GM19328 (cell line): ENCODE measurements at regions not wholly inside any gene's neighbourhood (a gene's known extent, or its start where the extent isn't known, plus 50 kb on each side); places are given as distances from the start of the nearest gene placed in this dataset.
"Not testable (repeated sequence)": the region's sequence is repeated elsewhere in the genome, so short reads cannot be mapped to it uniquely, and the experiment has no call there.

ENCODE experiments used
- ATAC-seq: cut with Tn5 transposase; IDR thresholded peaks from one replicate; pipeline ENCODE4 v1.9.1; 2021; ENCODE audit warnings: mild to moderate bottlenecking, moderate library complexity; ENCODE audit not compliant: unreplicated experiment

DNA sequence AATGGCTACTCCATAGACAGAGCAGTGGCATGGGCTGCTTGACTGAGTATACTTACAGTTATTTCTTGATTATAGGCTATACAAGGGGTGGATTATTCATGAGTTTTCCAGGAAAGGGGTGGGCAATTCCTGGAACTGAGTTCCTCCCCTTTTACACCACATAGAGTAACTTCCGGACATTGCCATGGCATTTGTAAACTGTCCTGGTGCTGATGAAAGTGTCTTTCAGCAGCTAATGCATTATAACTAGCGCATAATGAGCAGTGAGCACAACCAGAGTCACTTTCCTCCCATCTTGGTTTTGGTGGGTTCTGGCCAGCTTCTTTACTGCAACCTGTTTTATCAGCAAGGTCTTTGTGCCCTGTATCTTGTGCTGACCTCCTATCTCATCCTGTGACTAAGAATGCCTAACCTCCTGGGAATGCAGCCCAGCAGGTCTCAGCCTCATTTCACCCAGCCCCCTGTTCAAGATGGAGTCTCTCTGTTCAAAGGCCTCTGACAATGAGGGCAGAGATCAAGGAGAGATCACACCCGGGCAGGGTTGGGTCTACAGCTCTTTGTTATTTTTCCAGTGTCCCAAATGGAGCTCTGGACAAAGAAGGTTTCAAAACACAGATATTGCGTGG lies 468.4 kb upstream of the PRKX start:
- ATAC-seq, result no peak

DNA sequence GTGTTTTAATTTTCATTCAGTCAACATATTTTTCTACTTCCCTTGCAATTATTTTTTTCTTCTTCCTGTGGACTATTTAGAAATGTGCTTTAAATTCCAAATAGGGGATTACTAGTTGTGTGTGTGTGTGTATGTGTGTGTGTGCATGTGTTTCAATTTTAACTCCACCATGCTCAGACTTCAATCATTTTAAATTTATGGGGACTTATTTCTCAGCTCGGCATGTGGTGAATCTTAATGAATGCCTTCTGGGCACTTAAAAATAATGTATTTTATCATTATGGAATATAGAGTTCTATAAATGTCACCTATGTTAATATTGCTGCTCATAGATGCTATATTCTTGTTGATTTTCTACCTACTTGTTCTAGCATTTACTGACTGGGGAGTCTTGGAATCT lies 465.6 kb upstream of the PRKX start:
- no peak for ATAC-seq

DNA sequence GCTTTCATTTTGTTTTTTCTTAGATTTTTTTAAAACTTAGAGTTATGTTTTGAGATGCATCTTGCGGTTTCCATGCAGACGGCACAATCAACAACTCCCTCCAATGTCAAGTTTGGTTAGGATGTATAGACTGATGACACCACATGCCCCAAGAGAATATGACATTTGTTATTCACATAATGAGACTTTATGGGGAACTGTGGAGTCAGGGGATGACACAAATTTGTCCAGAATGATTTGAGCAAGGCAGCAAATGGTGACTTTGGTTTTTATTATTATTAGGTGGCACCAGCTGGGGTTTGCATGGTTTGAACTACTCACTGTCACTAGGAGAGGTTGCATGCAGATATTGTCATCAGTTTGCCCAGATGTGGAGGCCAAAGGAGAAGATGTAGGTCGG lies 461.8 kb upstream of the PRKX start:
- ATAC-seq, result no peak

DNA sequence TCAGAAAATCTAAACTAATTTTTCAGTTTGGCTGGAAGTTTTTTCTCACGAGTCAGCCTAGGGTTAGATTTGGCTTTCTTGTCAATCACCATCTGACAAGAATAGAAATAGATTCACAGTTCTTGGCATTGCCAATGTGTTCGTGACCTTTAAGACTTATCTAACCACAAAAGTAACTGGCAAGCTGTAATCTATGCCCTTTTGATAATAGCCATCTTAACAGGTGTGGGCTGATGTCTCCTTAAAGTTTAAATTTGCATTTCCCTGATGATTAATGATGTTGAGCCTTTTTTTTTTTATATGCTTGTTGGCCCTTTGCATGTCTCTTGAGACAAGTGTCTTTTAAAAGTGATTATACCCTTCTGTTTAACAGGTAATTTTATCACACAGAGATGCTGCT lies 460.3 kb upstream of the PRKX start:
- ATAC-seq, result no peak

DNA sequence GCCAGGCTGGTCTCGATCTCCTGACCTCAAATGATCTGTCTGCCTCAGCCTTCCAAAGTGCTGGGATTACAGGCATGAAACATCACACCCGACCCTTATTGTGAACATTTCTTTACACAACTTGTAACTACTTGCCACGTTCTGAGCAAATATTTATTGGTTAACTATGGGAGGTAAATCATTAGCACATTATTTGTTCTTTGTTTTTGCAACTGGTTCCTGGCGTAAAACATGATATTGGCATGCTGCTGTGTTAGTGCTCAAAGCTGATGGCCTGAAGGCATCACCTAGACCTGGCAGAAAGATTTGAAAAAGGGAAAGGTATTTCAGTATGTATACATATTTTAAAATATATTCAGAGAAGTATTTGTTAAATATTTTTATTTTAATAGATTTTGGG lies 438.3 kb upstream of the PRKX start:
- no peak for ATAC-seq

DNA sequence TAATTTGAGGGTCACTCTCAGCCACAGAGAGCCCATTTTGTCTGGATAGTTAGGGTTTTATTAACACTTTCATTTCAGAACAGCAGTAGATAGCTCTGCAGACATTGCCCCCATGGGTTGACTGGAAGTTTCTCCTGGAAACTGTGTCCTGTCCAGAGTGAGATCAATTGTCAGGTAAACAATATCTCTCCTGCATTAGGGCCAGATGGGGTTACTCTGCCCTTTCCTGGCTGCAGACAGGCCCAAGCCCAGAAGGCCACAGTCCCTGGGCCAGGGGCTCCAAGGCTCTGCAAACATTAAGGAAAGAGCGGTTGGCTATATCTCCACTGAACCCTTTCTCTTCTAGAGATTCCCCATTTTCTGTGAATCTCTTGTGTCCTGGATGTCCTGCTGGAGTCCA lies 436.8 kb upstream of the PRKX start:
- ATAC-seq, result no peak

DNA sequence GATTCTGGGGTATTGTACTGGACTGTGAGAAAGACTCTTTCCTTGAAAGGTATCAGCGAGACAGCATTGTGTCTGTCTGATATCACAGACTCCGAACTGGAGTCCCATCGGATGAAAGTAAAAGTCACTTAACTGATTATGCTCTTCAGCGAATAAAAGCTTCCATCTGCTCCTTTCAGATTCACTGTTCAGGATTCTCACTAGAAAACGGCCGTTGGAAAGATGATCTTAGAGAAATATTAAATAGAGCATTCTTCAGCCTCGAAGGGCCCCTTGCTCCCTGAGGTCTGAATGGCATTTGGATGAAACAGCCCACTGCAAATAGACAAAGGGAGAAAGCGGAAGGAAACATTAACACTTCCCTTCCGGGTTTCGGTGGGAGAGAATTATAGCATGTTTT lies 416.2 kb upstream of the PRKX start:
- ATAC-seq, result no peak

DNA sequence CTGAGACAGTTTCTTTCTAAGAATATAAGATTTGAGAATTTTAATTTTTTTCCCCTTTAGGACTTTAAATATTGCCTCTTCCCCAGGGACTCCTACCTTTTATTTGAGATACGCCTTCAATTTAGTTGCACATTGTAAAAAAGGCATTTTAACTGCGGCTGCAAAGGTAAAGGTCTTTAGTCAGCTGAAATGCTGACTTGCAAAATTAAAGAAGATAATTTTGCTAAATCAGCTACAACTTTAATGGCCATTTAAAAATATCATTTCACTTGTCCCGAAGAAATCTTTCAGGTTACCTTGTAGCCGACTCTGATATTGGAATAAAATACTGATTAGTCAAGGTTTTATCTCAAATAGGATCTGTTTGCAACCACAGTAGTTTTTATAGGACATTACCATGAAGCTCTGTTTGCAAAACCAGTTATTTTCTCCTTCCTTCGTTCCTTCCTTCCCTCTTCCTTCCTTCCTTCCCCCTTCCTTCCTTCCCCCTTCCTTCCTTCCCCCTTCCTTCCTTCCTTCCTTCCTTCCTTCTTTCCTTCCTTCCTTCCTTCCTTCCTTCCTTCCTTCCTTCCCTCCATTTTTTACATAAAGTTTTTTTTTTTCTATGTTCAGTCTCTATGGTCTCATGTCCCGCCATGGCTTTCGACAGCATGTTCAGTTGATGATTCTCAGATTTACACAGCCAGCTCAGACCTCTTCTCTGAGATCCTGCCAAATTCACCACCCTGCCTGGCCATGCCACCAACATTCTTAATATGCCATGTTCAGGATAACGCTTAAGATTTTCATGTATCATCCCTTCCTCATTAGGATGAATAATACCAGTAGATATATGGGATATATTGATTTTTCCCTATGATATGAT lies 405.4 kb upstream of the PRKX start:
- no peak for ATAC-seq

DNA sequence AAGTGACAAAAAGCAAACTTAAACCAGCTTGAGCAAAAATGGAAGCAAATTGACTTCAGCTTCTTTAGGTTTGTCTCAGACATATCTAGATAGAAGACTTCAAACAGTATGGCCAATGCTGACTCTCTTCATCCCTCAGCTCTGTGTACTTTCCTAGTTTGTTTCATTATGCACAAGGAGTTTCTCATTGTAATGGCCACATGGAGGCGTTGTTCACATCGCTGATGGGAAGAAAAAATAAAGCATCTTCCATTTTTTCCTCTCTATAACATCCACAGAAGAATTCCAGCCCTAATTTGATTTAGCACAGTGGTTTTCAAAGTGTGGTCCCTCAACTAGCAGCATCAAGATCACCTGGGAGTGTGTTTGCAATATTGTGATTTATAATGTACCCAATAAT lies 397.5 kb upstream of the PRKX start:
- no peak for ATAC-seq

DNA sequence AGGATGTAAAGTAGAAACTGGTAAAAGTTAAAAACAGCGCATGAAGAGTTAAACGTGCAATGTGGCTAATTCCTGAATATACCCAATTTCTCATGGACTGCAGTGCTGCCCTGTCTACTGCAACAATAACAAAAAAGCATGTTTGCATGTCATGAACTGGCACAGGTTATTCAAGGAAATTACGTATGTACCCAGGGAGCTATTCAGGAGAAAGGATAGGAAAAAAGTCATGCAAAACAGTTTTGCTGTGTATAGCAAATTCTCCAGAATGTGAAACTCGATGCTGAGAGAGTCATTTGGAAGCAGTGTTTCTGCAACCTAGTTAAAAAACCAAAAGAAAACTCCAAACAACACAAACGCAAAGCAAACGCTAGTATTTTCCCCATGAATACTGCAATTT lies 381.5 kb upstream of the PRKX start:
- no peak for ATAC-seq

DNA sequence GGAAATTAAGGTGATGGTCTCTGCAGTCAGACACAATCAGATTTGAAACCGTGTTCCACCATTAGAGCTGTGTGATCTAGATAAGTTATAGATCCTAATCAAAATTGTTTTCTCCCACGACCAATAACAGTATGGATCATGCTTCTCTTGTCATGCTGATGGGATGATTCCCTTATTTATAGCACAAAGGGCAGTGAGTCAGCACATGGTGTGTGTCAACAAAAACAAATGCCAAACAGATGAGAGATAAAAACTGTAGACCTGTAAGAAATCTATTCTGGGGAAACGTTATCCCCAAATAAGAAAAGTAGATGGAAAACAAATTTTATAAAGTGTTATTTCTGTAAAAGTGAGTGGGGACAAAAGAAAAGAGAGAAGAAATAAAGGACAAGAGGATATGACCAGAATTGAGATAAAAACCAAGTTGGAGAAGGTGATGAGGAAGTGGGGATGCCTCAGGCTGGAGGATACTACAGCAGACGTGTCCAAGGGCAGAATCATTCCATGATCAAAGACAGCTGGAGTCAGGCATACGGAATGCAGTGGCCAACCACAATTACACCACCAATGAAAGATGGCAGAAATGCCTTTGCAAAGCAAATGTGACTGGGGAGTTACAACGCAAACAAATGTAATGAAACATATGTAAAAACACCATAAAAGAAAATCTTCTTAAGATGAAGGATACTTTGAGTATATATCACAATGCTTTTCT lies 377.8 kb upstream of the PRKX start:
- no peak for ATAC-seq

DNA sequence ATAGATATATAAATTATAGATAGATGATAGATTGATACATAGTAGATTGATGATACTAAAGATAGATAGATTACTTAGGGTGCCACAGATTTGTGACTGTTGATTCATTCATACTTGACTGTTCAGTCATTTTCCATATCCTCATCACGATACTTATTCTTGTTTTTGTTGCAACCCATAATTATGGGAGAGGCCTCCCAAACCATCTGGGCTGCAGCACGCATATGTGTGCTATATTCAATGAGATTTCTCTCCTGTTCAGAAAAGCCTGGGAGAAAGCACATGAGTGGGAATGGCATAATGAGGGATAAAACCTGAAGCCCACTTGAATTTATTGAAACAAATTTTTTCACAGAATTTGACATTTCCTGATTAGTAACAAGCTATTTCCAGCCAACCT lies 346.4 kb upstream of the PRKX start:
- ATAC-seq, result no peak

DNA sequence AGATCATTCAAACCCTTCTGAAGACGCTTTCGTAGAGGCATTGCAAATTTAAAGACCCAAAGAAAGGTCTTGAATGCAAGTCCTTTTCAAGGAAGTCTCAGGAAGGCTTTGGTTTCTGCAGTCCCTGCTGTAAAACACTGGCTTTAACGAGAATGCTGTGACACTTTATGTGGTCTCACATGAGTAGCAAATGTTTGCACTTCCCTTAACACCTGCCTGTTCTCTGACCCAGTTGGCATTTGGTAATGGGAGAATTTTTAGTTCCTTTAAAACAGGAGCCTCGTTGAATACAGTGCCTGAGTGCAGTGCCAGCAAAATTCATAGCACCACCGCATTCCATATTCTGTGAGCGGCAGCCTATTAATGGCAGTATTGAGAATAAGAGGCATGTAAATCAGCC lies 330.5 kb upstream of the PRKX start:
- no peak for ATAC-seq

DNA sequence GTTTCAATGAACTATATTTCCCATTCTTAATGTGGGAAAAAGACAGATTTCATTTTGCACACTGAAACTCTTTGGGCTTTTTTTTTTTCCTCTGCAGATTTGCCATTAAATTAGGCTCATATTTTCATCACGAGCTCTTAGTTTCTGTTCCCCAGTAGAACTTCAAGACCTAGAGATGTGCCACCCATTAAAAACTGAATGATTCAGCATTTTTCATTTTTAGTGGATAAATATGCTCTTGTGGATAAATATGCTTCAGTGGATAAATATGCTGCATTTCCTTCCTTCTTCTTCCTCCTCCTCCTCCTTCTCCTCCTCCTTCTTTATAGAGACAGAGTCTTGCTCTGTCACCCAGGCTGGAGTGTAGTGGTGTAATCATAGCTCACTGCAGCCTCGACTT lies 322.4 kb upstream of the PRKX start:
- ATAC-seq, result no peak

DNA sequence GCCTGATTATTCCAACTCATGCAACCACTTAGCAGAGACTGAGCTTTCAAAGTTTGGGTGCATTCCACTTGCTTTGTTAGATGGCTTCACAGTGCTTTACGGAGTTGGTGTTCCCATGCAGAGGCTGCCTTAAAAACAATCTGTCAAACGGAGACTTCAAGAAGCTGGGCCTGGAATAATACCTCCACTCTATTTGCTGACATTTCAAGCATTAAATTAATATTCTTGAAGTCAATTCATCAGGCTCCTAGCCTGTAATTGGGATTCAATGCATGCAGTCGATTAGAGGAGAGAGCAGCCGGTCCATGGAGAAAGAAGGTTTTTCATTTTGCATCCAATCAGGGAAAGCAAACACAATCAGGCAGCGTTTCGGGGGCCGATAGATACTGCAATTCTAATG lies 314.7 kb upstream of the PRKX start:
- ATAC-seq, result no peak

DNA sequence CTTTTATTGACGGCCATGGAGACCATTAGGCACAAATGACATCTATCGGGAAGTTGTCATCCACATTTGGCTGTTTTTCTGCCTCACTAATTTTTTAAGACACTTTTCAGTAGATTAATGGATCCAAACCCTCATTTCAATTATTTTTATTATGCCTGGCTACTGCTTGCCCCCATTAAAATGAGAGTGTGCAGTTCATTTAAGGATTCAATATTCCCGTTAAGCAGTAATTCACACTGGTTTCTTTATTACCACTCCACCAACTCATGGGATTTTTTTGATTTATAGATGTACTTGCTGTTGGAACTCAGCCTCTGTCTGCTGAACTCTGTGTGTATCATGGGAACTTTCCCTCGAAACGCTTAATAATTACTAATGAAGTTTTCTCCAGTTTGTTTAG lies 291.8 kb upstream of the PRKX start:
- no peak for ATAC-seq

DNA sequence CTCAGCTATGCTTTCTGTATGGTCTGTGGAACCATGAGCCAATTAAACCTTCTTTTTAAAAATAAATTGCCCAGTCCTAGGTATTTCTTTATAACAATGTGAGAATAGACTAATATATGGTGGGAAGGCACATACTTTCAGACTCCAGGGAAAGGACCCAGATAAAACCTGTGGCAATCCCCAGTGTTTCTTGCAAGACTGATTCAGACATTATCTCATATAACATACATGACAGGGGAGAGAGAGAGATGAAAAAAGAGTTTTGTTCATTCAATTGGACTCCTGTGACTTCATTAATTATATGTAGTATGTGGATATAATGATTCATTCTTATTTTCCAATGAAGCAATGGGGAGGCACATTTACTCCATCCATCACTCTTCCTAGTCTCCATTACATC lies 291.4 kb upstream of the PRKX start:
- no peak for ATAC-seq

DNA sequence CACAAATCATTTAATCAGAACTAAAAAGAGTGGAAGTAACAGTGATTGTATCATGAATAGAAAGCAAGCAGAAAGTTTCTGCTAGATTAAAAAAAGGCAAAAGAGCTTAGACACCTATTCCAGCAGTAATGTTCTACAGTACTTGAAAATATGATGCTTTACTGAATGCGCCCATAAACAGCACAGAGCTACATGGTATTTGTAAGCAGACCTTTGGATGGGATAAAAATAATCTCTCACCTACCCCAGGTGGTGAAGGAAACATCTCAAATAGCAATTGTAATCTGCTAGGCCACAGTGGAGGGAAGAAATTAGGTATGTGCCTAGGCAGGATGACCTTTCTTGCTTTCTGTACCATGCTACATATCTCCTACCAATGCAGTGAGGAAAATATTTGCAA lies 280.9 kb upstream of the PRKX start:
- no peak for ATAC-seq

DNA sequence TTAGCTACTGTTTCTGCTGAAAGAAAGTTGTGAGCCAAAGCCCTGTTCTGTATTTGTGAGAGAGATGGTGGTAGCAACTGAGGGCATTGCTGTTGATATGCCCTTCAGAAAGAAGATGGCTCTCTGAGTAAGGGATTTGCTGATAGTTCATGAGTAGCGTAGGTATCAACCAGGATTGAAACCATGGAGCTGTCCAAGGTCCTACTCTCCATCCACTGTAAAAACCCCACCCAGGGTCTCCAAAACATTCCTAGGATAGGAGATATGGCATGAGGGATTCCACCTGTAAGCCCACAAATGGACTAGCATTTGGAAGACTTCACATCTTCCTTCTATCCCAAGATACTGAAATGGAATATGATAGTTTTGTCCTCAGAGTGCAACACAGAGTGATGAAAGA lies 277.1 kb upstream of the PRKX start:
- no peak for ATAC-seq

DNA sequence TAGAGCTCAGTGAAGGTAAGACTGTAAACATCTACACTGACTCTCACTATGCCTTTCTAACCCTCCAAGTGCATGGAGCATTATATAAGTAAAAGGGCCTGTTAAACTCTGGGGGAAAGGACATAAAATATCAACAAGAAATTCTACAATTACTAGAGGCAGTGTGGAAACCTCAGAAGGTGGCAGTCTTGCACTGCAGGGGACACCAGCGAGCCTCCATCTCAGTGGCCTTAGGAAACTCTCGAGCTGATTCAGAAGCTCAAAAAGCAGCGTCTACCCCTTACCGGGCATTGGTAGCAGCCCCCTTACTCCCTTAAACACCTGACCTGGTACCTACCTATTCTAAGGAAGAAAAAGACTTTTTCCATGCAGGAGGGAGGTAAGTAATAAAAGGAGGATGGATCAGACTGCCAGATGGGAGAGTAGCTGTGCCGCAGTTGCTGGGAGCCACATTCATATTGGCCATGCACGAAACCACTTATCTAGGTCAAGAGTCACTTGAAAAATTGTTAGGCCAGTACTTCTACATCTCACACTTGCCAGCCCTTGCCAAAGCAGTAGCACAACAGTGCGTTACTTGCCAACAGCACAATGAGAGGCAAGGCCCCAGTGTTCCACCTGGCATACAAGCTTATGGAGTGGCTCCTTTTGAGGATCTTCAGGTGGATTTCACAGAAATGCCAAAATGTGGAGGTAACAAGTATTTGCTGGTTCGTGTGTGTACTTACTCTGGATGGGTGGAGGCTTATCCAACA lies 258.8 kb upstream of the PRKX start:
- ATAC-seq, result not testable (repeated sequence)

DNA sequence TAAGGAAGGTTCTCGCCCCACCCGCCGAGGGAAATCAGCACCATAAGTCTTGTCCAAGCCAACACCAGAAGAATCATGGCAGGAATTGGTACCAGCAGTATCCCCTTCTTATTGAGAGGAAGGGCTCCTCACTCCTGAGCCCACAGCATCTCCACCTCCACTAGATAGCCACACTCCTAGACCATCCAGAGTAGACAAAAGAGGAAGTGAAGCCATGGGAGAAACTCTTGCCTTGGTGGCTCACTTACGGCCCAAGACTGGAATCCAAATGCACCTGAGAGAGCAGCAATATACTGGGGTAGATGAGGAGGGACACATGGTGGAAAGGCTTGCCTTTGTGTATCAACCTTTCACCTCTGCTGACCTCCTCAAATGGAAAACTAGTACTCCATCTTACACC lies 255.3 kb upstream of the PRKX start:
- ATAC-seq, result no peak
